ENCODE measurements at regions not wholly inside any gene's neighbourhood (a gene's known extent, or its start where the extent isn't known, plus 50 kb on each side); places are given as distances from the start of the nearest gene placed in this dataset.

DNA sequence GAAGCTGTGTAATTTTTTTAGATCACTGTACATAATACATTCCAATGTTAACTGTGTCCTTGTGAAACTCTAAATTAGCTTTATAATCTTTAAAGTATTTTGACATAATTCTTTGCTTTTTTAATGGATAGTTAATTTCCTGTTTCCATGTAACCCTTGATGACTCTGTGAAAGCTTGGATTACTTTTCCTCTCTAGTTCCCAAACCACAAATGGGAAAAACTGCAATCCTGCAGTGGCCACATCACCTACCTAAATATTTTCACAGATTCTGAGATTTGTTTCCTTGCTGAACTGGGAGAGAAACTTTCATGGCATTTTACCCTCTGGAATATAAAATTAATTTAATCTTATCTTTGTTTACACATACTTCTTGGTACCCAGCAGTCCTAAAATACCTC, 161.6 kb upstream of the CCDC68 start:
- DNase-seq (ENCODE audit: low read depth) = no peak

- DNase-seq (ENCODE audit: low read depth) = no peak
Measured at GRCh38 chr18:55119434-55119833, 160.2 kb upstream of the CCDC68 start.

DNA sequence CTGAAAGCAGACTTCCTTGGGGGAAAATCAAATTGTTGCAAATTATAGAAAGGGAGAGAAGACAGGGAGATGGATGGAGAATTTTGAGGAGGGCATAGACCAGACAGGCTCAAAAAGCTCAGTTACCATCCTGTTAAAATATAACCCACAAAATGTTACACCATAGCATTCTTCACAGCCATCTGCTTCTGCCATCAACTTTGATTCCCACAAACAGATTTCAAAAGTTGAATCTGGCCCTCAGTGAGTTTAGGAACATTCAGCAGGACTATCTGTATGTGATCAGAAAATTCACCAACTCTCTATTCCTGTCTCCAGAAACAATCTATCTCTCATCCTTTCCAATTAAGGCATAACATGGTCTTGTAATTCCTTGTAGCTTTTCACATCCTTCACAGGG, 159.8 kb upstream of the CCDC68 start:
- DNase-seq (ENCODE audit: low read depth) = no peak

GRCh38 chr18:55116863-55117262, 157.6 kb upstream of the CCDC68 start:
- no peak for DNase-seq (ENCODE audit: low read depth)

- no peak for DNase-seq (ENCODE audit: low read depth)
Measured at GRCh38 chr18:55115606-55116005, 156.3 kb upstream of the CCDC68 start.

DNA sequence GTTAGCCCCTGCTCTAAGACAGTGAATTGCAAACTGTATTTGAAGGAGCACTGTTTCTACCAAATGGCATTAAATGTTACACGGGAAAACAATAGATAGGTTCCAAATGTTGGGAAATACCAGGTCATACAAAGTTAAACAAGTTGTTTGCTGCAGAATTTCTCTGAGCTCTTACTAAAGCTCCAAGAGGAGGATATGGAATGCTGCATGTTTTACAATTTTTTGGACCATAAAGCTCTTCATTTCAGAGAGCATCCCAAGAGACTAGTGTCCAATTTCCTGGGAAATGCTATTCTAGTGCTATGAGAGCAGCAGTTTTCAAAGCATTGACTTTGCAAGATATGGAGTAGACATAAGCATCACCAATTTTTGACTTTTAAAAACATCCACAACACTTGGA, 155.6 kb upstream of the CCDC68 start:
- DNase-seq (ENCODE audit: low read depth) = no peak

GRCh38 chr18:55113800-55114199, 154.5 kb upstream of the CCDC68 start:
- DNase-seq (ENCODE audit: low read depth) = no peak

GRCh38 chr18:55111271-55111670, 152.0 kb upstream of the CCDC68 start:
- no peak for DNase-seq (ENCODE audit: low read depth)

GRCh38 chr18:55110436-55110835, 151.2 kb upstream of the CCDC68 start:
- DNase-seq (ENCODE audit: low read depth) = no peak

GRCh38 chr18:55109818-55110414, 150.7 kb upstream of the CCDC68 start:
- no peak for DNase-seq (ENCODE audit: low read depth)

- DNase-seq (ENCODE audit: low read depth) = no peak
Measured at GRCh38 chr18:55106906-55107305, 147.6 kb upstream of the CCDC68 start.

- DNase-seq (ENCODE audit: low read depth) = no peak
Measured at GRCh38 chr18:55106466-55106865, 147.2 kb upstream of the CCDC68 start.

- DNase-seq (ENCODE audit: low read depth) = no peak
Measured at GRCh38 chr18:55105873-55106272, 146.6 kb upstream of the CCDC68 start.

DNA sequence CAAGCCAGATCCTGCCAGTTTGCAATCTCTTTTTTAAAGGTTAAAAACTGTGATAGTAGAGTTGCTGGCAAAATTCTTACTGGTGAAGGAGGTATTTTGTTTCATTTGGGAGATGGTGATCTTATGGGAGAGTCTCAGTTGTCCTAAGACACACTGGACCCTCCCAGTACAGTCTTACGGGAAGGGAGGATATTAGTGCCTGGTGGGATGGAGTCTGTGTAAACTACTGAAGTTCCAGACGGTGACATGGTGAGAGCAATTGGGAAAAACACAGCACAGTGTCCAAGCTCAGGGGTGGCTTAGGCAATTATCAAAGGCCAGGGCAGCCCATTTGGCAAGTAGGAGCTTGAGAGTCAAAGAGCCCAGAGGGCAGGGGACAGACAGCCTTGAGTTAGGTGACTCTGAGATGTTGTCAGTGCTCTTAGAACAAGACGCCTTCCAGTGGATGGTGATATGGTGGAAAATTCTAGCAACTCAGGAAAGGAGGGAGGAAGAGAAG, 143.7 kb upstream of the CCDC68 start:
- no peak for DNase-seq (ENCODE audit: low read depth)

- no peak for DNase-seq (ENCODE audit: low read depth)
Measured at GRCh38 chr18:55102501-55102900, 143.2 kb upstream of the CCDC68 start.

DNA sequence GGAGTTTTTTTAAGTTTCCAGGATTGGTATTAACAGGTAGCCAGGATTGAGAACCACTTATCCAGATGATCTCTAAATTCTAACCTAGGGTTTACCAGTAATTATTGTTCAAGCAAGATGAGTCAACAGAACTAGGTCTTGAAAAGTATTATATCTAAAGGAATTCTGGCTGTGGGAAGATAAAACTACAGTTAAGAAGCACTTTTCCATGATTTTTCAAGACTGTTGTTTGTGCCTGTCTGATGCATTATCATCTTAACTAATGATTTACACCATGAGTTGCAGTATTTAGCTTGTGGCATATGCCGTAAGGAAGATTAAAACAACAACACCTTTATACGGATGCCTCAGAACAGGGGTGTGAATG, 142.2 kb upstream of the CCDC68 start:
- no peak for DNase-seq (ENCODE audit: low read depth)

GRCh38 chr18:55100817-55101457, 141.7 kb upstream of the CCDC68 start:
- DNase-seq (ENCODE audit: low read depth) = peak; percentile 47

DNA sequence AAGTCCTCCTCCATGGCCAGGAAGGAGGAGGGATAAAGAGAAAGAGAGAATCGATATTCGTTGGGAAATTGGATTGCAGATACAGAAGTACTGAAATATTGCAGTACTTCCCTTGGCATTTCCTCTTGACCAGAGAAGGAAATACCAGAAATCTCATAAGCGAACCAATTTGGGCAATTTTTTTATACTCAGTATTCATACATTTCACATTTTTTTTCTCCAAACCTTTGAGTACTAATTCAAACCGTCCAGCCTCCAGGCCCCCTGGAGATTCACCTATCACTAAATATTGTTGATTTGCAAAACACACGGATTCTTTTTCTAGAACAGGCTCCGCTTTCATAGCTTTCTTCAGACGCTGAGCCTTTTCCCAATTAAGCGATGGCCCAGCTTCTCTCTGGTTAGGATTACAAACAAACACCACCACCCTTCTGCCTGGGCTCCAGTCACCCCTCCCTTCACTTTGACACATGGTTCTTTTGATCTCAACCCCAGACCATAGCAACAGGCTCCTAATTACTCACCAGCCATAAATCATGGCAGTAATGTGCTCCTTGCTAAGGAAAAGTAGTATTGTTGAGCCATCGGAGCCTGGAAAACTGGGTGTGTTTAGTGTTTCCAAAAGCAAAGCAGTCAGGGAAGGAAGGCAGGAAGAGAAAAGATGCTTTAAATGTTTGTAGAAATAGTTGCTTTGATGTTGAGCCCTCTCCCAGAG, 138.4 kb upstream of the CCDC68 start:
- DNase-seq (ENCODE audit: low read depth) = no peak

GRCh38 chr18:55096263-55096951, 137.1 kb upstream of the CCDC68 start:
- no peak for DNase-seq (ENCODE audit: low read depth)

GRCh38 chr18:55095584-55095983, 136.3 kb upstream of the CCDC68 start:
- no peak for DNase-seq (ENCODE audit: low read depth)

GRCh38 chr18:55093808-55094207, 134.5 kb upstream of the CCDC68 start:
- no peak for DNase-seq (ENCODE audit: low read depth)

DNA sequence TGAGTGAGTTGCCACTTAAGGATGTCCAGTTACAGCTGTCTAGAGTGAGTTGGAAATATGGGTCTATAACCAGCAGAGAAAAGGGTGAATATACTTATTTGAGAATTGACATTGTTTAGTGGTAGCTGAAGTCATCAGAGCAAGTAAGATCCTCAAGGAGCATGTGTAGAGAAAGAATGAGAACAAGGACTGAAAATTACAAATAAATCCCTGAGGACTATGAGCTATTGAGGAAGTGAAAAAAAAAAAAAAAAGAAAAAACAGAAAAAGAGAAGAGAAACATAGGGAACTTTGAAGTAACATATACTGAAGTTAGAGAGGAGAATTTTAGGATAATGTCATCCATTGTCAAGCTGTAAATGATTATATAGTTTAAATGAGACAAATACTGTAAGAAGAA, 134.0 kb upstream of the CCDC68 start:
- DNase-seq (ENCODE audit: low read depth) = no peak

GRCh38 chr18:55092166-55092565, 132.9 kb upstream of the CCDC68 start:
- no peak for DNase-seq (ENCODE audit: low read depth)

All from HS-5 (cell line).